ENCODE measurements at regions not wholly inside any gene's neighbourhood (a gene's known extent, or its start where the extent isn't known, plus 50 kb on each side); places are given as distances from the start of the nearest gene placed in this dataset.

DNA sequence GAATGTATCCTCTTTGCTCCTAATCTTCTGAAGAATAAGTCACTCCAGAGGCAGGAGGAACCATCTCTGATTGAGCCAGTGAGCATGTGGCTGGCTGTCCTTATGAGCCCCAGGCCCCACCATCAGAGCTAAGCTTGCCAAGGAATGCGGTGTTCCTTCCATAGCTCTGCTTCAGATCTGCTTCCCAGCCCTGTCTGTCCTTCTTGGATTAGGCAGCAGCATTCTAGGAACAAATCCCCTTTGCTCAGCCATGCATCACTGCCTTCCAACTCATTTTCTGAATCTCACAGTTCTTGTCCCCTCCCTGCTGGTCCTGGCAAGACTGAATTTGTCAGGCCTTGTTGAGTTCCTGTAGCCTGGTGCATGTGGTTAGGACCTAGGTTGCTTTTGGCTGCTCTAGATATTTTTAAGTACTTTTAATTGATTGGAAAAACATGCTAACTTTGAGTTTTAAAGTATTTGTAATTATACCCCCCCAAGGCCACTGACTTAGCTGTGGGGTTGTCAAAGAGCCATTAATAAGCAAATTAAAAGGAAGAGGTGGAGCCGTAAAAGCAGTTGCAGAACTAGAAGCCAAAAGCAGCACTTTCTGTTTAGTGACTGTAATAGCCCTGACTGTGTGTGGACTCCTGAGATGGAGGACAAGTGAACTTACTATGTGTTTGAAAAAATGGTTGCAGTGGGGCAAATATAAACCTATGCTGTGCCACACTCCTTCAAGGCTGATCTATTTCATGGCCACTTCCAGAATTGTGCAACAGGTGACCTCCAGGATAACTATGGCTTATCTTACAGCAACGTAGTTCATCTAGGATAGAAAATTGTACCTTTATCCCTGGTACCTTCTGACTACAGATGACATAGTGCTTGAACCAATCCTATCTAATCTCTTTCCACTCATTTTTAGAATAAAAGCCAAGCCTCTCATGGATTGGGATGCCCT lies 61.3 kb upstream of the BACH1 start:
- Histone ChIP-seq H3K27me3 (no peaks in the 10 kb centered on the region), H3K9me3 (no peaks in the 10 kb centered on the region), H3K36me3 (no peaks in the 10 kb centered on the region), H3K27ac (peak overlapping the region in 3 of 5 donors; percentile 50 to 56 (median 55)), H3K4me3 (no peak overlapping the region), H3K4me1 (peaks cover 3 to 29% (median 12%) of the 10 kb centered on the region in 4 donors)
- intact Hi-C loops (cut with DNase I; ENCODE audit: low total_unique reads), result no loop called here
- TF ChIP-seq POLR2AphosphoS5 (IDR thresholded peaks at IDR 0.05) (peak in 1 of 3 donors; percentile 46), EP300 (IDR thresholded peaks at IDR 0.05) (no peak)
- 63 to 76% (median 68%) methylated on average over 3 of the region's 3 CpGs for WGBS, 5 donors
- peak in 1 of 2 donors; percentile 59 for DNase-seq

GRCh38 chr21:29238053-29238966 lies 60.4 kb upstream of the BACH1 start:
- Histone ChIP-seq H3K27ac (peak overlapping the region in 3 of 5 donors; percentile 50 to 56 (median 55)), H3K27me3 (no peaks in the 10 kb centered on the region), H3K4me3 (no peak overlapping the region), H3K9me3 (no peaks in the 10 kb centered on the region), H3K36me3 (no peaks in the 10 kb centered on the region), H3K4me1 (peaks cover 3 to 29% (median 12%) of the 10 kb centered on the region in 4 donors)
- intact Hi-C loops (cut with DNase I; ENCODE audit: low total_unique reads), result no loop called here
- WGBS, 5 donors, result 75 to 85% (median 82%) methylated on average over 6 of the region's 6 CpGs
- DNase-seq, result no peak
- TF ChIP-seq EP300 (IDR thresholded peaks at IDR 0.05), result no peak
- no peak for TF ChIP-seq POLR2AphosphoS5 (IDR thresholded peaks at IDR 0.05)
- no peak for TF ChIP-seq POLR2A (IDR thresholded peaks at IDR 0.05)
- TF ChIP-seq, protein P1, sequence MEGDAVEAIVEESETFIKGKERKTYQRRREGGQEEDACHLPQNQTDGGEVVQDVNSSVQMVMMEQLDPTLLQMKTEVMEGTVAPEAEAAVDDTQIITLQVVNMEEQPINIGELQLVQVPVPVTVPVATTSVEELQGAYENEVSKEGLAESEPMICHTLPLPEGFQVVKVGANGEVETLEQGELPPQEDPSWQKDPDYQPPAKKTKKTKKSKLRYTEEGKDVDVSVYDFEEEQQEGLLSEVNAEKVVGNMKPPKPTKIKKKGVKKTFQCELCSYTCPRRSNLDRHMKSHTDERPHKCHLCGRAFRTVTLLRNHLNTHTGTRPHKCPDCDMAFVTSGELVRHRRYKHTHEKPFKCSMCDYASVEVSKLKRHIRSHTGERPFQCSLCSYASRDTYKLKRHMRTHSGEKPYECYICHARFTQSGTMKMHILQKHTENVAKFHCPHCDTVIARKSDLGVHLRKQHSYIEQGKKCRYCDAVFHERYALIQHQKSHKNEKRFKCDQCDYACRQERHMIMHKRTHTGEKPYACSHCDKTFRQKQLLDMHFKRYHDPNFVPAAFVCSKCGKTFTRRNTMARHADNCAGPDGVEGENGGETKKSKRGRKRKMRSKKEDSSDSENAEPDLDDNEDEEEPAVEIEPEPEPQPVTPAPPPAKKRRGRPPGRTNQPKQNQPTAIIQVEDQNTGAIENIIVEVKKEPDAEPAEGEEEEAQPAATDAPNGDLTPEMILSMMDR (IDR thresholded peaks at IDR 0.05), result no peak

DNA sequence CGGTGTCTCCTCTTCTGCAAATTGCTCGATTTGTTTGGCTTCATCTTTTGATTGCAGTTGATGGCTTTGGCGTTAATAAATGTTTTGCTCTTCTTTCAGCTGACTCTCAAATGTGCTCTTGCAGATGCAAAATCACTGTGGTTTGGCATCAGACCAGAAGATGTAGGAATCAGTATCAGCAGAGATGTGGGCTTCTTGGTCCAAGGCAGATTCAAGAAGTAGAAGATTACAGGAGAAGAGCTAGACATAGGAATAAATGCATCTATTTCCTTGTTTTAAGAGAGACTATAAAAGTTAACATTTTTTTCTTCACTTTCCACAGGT lies 59.8 kb upstream of the BACH1 start:
- TF ChIP-seq POLR2AphosphoS5 (IDR thresholded peaks at IDR 0.05) (no peak), EP300 (IDR thresholded peaks at IDR 0.05) (no peak), POLR2A (IDR thresholded peaks at IDR 0.05) (no peak)
- TF ChIP-seq, protein P1 (IDR thresholded peaks at IDR 0.05), result no peak

GRCh38 chr21:29240136-29240535 lies 58.6 kb upstream of the BACH1 start:
- Histone ChIP-seq H3K4me3 (no peak overlapping the region), H3K36me3 (no peaks in the 10 kb centered on the region), H3K27ac (no peak overlapping the region), H3K9me3 (no peaks in the 10 kb centered on the region), H3K4me1 (peaks cover 3 to 34% (median 12%) of the 10 kb centered on the region in 4 donors), H3K27me3 (no peaks in the 10 kb centered on the region)
- TF ChIP-seq POLR2AphosphoS5 (IDR thresholded peaks at IDR 0.05) (no peak), POLR2A (IDR thresholded peaks at IDR 0.05) (no peak), EP300 (IDR thresholded peaks at IDR 0.05) (no peak)
- TF ChIP-seq, protein P1 (IDR thresholded peaks at IDR 0.05), result no peak
- intact Hi-C loops (cut with DNase I; ENCODE audit: low total_unique reads), result no loop called here
- WGBS, 5 donors, result 76 to 100% (median 96%) methylated on average over 1 of the region's 1 CpG
- DNase-seq, result no peak

More for the DNA sequence above, 59.8 kb upstream of the BACH1 start:
- no peak for DNase-seq
- 51 to 77% (median 61%) methylated on average over 3 of the region's 3 CpGs for WGBS, 5 donors
- no peaks in the 10 kb centered on the region for H3K27me3 ChIP-seq
- no peaks in the 10 kb centered on the region for H3K36me3 ChIP-seq
- intact Hi-C loops (cut with DNase I; ENCODE audit: low total_unique reads), result no loop called here
- peaks cover 3 to 29% (median 12%) of the 10 kb centered on the region in 4 donors for H3K4me1 ChIP-seq
- no peaks in the 10 kb centered on the region for H3K9me3 ChIP-seq
- no peak overlapping the region for H3K4me3 ChIP-seq
- peak overlapping the region in 2 of 5 donors; percentile 23 to 56 for H3K27ac ChIP-seq
